Keratinocyte (primary cell): ENCODE measurements at regions not wholly inside any gene's neighbourhood (a gene's known extent, or its start where the extent isn't known, plus 50 kb on each side); places are given as distances from the start of the nearest gene placed in this dataset.

Experiments
- DNase-seq: peaks from one replicate; pipeline ENCODE4 v3.0.0-alpha.2; 2011; ENCODE audit warnings: low read depth, missing footprints, low spot score
- FAIRE-seq: peaks from 2 replicates; lab custom pipeline; 2011; peaks lifted over from hg19 to GRCh38; lab: Jason Lieb, UNC
- H2AFZ ChIP-seq: 2 replicates; pipeline ENCODE4 v1.6.0; 2012; ENCODE audit warnings: low read length, control low read depth, inconsistent platforms; ENCODE audit not compliant: control insufficient read depth
- H3K27ac ChIP-seq: 2 replicates; pipeline ENCODE4 v1.5.1; 2011; ENCODE audit warnings: low read length; ENCODE audit not compliant: control insufficient read depth, insufficient read depth
- H3K27me3 ChIP-seq: 3 replicates; pipeline ENCODE4 v1.6.0; 2011; ENCODE audit warnings: low read length; ENCODE audit not compliant: control insufficient read depth, insufficient read depth; ENCODE audit errors: extremely low read depth
- H3K36me3 ChIP-seq, 2 experiments: 2 replicates in 1 of 2; 3 replicates in 1 of 2; pipeline ENCODE4 v1.5.1; 2011; ENCODE audit warnings: low read length in 2 of 2, mild to moderate bottlenecking in 1 of 2; ENCODE audit not compliant: control insufficient read depth in 2 of 2, insufficient read depth in 2 of 2; ENCODE audit errors: extremely low read depth in 1 of 2
- H3K4me1 ChIP-seq: 3 replicates; pipeline ENCODE4 v1.5.1; 2011; ENCODE audit warnings: low read length; ENCODE audit not compliant: control insufficient read depth, insufficient read depth; ENCODE audit errors: extremely low read depth
- H3K4me2 ChIP-seq: 3 replicates; pipeline ENCODE4 v1.6.0; 2011; ENCODE audit warnings: low read depth, low read length; ENCODE audit not compliant: control insufficient read depth, insufficient read depth; ENCODE audit errors: extremely low read depth
- H3K4me3 ChIP-seq, 3 experiments: fragments of 200-600 bp in 1 of 3; sonication (generic) in 1 of 3; 2 replicates in 2 of 3; 3 replicates in 1 of 3; pipeline ENCODE4 v1.5.1; 2011 to 2016; ENCODE audit warnings: low read length in 3 of 3, mild to moderate bottlenecking in 3 of 3, control low read depth in 2 of 3, inconsistent platforms in 1 of 3, low read depth in 1 of 3, mixed read lengths in 1 of 3, mixed run types in 1 of 3, moderate library complexity in 1 of 3; ENCODE audit not compliant: control insufficient read depth in 2 of 3, insufficient read depth in 2 of 3; ENCODE audit errors: extremely low read depth in 1 of 3
- H3K79me2 ChIP-seq: 2 replicates; pipeline ENCODE4 v1.6.0; 2012; ENCODE audit warnings: low read length; ENCODE audit not compliant: control insufficient read depth, insufficient read depth
- H3K9ac ChIP-seq: 3 replicates; pipeline ENCODE4 v1.6.0; 2011; ENCODE audit warnings: low read length; ENCODE audit not compliant: control insufficient read depth, insufficient read depth; ENCODE audit errors: extremely low read depth
- H3K9me1 ChIP-seq: 3 replicates; pipeline ENCODE4 v1.6.0; 2011; ENCODE audit warnings: low read length; ENCODE audit not compliant: control insufficient read depth, insufficient read depth; ENCODE audit errors: extremely low read depth
- H3K9me3 ChIP-seq: 2 replicates; pipeline ENCODE4 v1.5.1; 2012; ENCODE audit warnings: low read depth, low read length; ENCODE audit not compliant: control insufficient read depth
- H4K20me1 ChIP-seq: 3 replicates; pipeline ENCODE4 v1.6.0; 2011; ENCODE audit warnings: low read length; ENCODE audit not compliant: control insufficient read depth, insufficient read depth; ENCODE audit errors: extremely low read depth
- CTCF ChIP-seq, 3 experiments: IDR thresholded peaks in 1 of 3; conservative IDR thresholded peaks in 1 of 3; optimal IDR thresholded peaks in 1 of 3; 2 replicates in 2 of 3; 3 replicates in 1 of 3; pipeline versions ENCODE3 to v1.5.1; 2011; ENCODE audit warnings: low read length in 3 of 3, mild to moderate bottlenecking in 3 of 3, moderate library complexity in 2 of 3, control low read depth in 1 of 3, inconsistent platforms in 1 of 3; ENCODE audit not compliant: insufficient read depth in 2 of 3; ENCODE audit errors: extremely low read depth in 1 of 3
- EZH2 ChIP-seq: IDR thresholded peaks from one replicate; pipeline ENCODE4 v1.6.1; 2012; ENCODE audit warnings: inconsistent platforms, mild to moderate bottlenecking, low read length, moderate library complexity
- dilution Hi-C: fragments of 300-500 bp; cut with MboI; formaldehyde crosslinking; loops from one replicate; pipeline ENCODE4 v1.7.0; 2020; ENCODE audit warnings: low sequenced_read_pairs; ENCODE audit not compliant: extremely low pct_ligation_motif_present

- Histone ChIP-seq H3K4me1 (no peaks in the 10 kb centered on the region), H3K36me3 (no peaks in the 10 kb centered on the region), H3K9me3 (no peaks in the 10 kb centered on the region), H3K4me2 (no peak overlapping the region), H3K9ac (no peak overlapping the region), H3K79me2 (no peaks in the 10 kb centered on the region), H4K20me1 (no peaks in the 10 kb centered on the region), H3K9me1 (no peaks in the 10 kb centered on the region), H3K4me3 (no peak overlapping the region), H3K27ac (no peak overlapping the region), H2AFZ (no peak overlapping the region), H3K27me3 (no peaks in the 10 kb centered on the region)
- DNase-seq (no peak), FAIRE-seq (no peak)
- TF ChIP-seq EZH2 (no peak), CTCF (optimal IDR thresholded peaks at IDR 0.05 in 1 of 3, IDR thresholded peaks at IDR 0.05 in 1 of 3, conservative IDR thresholded peaks at IDR 0.05 in 1 of 3; ENCODE audit: extremely low read depth in 1 of 3, insufficient read depth in 2 of 3, low read length in 3 of 3) (no peak)
- dilution Hi-C loops = no loop called here
Observed at GRCh38 chr13:83190020-83190419, 692.3 kb downstream of the SLITRK1 start.

GRCh38 chr13:83184819-83185218 is 697.5 kb downstream of the SLITRK1 start:
- dilution Hi-C loops = no loop called here
- DNase-seq (no peak), FAIRE-seq (no peak)
- H4K20me1 ChIP-seq = no peaks in the 10 kb centered on the region
- no peaks in the 10 kb centered on the region for H3K9me1 ChIP-seq
- H2AFZ ChIP-seq = no peak overlapping the region
- H3K9ac ChIP-seq = no peak overlapping the region
- H3K4me3 ChIP-seq = no peak overlapping the region
- H3K9me3 ChIP-seq = no peaks in the 10 kb centered on the region
- no peak overlapping the region for H3K27ac ChIP-seq
- H3K79me2 ChIP-seq = no peaks in the 10 kb centered on the region
- H3K36me3 ChIP-seq = no peaks in the 10 kb centered on the region
- H3K4me1 ChIP-seq = no peaks in the 10 kb centered on the region
- H3K27me3 ChIP-seq = no peaks in the 10 kb centered on the region
- no peak overlapping the region for H3K4me2 ChIP-seq
- TF ChIP-seq EZH2 (no peak), CTCF (optimal IDR thresholded peaks at IDR 0.05 in 1 of 3, IDR thresholded peaks at IDR 0.05 in 1 of 3, conservative IDR thresholded peaks at IDR 0.05 in 1 of 3; ENCODE audit: extremely low read depth in 1 of 3, insufficient read depth in 2 of 3, low read length in 3 of 3) (no peak)
